NCI-H1436 treated with DMSO at 0.1 percent for 48 hours (cell line): ENCODE measurements at regions not wholly inside any gene's neighbourhood (a gene's known extent, or its start where the extent isn't known, plus 50 kb on each side); places are given as distances from the start of the nearest gene placed in this dataset.

ENCODE experiments used
- DNase-seq: peaks from one replicate; lab custom pipeline; 2025; lab: John Stamatoyannopoulos, UW

GRCh38 chr6:56346958-56347357 is 99.6 kb upstream of the COL21A1 start:
- DNase-seq: no peak

GRCh38 chr6:56345376-56345995 is 98.1 kb upstream of the COL21A1 start:
- no peak for DNase-seq

- no peak for DNase-seq
These were observed 95.9 kb upstream of the COL21A1 start for GRCh38 chr6:56343295-56343694.

- no peak for DNase-seq
These were observed 92.1 kb upstream of the COL21A1 start for GRCh38 chr6:56339524-56339923.

GRCh38 chr6:56335726-56336125 is 88.3 kb upstream of the COL21A1 start:
- no peak for DNase-seq

GRCh38 chr6:56334937-56335336 is 87.6 kb upstream of the COL21A1 start:
- no peak for DNase-seq

GRCh38 chr6:56329271-56330050 is 82.1 kb upstream of the COL21A1 start:
- DNase-seq: no peak

GRCh38 chr6:56328728-56329090 is 81.3 kb upstream of the COL21A1 start:
- DNase-seq: no peak

- no peak for DNase-seq
These were observed 80.8 kb upstream of the COL21A1 start for GRCh38 chr6:56327946-56328727.

GRCh38 chr6:56324396-56324795 is 77.0 kb upstream of the COL21A1 start:
- no peak for DNase-seq

- DNase-seq: no peak
These were observed 71.5 kb upstream of the COL21A1 start for GRCh38 chr6:56318851-56319250.

GRCh38 chr6:56314683-56315523 is 67.5 kb upstream of the COL21A1 start:
- DNase-seq: no peak

- DNase-seq: no peak
These were observed 64.4 kb upstream of the COL21A1 start for GRCh38 chr6:56311533-56312448.

- no peak for DNase-seq
These were observed 63.7 kb upstream of the COL21A1 start for GRCh38 chr6:56311061-56311460.

GRCh38 chr6:56310241-56310640 is 62.9 kb upstream of the COL21A1 start:
- no peak for DNase-seq

- no peak for DNase-seq
These were observed 52.5 kb upstream of the COL21A1 start for GRCh38 chr6:56299916-56300315.

- no peak for DNase-seq
These were observed 49.9 kb upstream of the COL21A1 start for GRCh38 chr6:56297022-56297989.
